Stimulated activated CD8-positive, alpha-beta memory T cell treated with anti-CD3 and anti-CD28 coated beads, Interleukin-2, amount 100 ng/mL, for 48 hours (primary cell): ENCODE measurements at regions not wholly inside any gene's neighbourhood (a gene's known extent, or its start where the extent isn't known, plus 50 kb on each side); places are given as distances from the start of the nearest gene placed in this dataset.

Experiments used
- DNase-seq, 2 donors: peaks; one replicate each; pipeline ENCODE4 v3.0.0-alpha.2; 2020; ENCODE audit warnings: low read depth in 2 of 2

DNA sequence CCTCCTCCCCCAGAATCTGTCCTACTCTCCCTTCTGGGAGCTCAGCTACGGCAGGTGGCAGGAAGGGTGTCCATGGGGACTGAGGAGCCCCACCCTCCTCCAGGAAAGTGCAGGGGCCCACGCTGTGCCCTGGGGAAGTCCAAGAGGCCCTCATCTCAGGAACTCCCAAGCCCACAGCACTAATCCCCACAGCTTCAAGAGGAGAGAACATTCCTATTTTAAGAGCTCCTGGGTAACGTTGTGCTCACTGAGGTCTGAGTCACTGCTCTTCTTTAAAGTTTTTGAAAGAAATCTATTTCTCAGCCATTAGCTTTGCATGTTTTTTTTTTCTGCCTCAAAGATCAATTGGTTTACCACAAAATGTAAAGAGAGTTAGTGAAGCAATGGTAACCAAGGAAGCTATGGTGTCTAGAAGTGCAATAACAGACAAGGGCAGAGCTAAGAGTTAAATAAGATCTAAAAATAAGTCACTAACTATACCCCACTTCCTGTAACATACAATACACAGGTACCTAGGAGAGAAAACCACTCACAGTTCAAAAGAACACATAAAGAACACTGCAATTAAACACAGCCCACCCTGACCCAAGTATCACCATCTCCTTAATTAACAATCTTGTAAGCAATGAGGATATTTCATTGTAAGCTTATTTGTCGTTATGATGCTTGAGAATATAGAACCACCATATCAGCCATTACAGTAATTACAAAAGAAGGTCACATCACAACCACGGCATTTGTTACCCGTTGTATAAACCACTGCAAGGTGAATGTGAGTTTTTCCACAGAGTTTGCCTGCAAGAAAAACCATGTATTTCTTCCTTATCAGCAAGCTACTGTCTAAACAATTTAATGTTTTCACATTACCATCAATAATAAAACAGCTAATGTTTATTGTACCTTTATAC, 382.3 kb upstream of the SLC30A5 start:
- DNase-seq, result no peak

DNA sequence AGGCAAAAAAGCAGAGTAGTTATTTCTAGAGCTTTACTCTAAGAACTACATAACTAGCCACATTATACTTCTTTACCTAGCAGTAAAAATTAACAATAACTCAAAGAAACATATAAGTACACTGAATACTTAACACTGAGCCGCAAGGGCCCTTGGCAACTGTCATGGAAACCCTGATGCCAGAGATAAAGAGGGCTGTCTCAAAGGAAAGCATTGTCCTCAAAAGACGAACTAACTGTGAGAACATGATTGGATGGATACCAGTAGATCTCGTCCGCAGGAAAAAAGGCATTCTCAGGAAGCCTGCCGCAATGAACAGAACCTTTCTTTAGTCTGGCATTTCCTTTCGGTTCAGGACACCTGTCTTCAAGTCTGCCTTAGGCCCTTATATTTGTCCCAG, 379.0 kb upstream of the SLC30A5 start:
- no peak for DNase-seq

DNA sequence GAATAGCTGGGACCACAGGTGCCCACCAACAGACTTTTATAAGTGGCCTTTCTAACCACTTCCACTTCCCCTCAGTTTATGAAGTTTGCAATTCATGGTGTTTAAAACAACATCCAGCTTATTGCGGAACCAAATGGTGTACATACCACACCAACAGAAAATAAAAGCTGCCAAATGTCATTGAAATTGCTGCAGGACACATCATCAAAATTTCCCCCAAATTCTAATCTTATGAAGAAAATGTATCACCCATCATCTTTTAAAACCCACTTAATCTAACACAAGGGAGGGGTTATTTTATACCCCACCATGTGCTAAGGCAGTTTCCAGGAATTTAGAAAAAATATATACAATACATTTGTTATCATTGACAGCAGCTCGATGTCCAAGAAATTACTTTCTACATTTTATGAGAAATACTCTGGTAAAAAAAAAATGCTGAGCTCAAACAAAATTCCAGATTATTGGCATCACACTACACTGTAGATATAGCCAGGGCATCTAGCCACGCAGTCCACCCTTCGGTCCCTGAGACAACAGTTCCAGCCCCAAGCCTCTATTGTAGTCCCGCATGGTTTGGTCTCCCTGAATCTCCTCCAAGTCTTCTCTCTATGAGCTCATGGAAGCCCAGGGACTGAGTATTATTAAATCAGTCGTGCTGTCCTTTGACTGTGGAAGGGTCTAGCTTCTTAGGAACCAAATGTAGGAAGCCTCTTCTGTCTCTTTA, 372.8 kb upstream of the SLC30A5 start:
- DNase-seq, result no peak

DNA sequence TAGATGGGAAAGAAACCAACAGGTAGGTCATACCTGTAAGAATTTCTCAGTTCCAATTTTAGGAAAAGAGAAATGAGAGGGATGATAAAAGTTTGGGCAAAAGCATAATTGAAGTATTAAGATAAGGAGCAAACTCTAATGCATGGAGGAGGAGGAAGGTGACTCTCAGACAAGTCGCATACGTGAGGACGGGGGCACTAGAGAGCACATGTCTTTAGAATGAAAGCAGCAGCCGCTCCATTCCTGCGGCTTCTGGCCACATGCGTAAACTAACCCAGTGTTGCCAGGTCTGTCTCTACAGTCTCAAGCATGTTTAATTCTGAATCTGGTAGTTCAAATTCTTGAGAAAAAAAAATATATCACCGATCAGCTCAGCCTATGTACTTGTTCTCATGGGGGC, 371.5 kb upstream of the SLC30A5 start:
- DNase-seq, result no peak

DNA sequence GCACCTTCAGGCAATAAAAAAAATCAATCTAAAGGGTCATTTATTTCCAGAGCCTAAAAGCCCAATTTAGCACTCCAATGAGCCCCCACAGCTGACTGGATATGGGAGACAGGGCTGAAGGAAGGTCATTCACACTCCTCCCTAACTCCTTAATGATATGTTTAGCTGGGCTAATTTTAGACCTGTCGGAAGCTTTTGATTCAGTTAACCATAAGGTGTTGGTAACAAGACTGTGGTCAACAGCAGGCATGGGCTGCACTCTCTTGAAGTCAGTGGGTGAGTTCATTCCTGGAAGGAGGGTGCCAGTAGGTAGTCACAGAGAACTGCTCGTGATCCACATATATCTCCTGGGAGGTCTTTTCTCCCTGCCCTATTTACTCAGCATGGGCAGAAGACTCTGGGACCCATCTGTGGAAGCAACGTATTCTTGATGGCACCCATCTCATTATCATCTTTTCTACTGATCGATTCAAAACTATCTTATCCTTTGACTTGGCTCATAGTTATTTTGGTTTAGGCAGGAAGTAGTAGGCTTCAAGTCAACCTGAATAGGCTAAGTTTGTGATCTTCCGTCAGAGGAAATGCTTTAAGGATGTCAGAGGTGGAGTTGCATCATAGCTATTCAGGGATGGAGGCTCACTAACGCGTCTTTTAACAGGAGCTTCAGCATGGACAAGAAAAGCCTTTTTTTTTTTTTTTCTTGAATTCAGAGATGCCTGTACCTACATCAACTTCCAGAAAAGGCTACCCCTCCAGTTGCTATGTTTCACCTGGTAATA, 367.7 kb upstream of the SLC30A5 start:
- DNase-seq, result no peak

DNA sequence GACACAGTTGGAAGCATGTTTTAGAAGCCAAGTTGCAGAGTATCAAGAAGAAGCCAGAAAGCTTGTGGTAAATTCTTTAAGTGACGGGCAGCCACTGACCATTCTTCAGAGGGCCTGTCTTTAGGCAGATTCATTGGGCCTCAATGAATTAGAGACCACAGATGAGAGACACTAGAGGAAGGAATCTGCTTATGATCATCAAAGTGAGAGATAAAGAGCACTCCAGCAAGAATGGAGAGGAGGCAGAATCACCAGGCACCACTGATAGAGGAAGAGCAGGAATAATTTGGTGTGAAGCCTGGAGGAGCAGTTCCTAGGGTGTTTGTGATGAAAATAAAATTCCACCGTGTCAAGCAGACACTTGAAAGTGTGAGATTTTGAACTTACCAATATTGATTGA, 365.9 kb upstream of the SLC30A5 start:
- DNase-seq, result no peak

DNA sequence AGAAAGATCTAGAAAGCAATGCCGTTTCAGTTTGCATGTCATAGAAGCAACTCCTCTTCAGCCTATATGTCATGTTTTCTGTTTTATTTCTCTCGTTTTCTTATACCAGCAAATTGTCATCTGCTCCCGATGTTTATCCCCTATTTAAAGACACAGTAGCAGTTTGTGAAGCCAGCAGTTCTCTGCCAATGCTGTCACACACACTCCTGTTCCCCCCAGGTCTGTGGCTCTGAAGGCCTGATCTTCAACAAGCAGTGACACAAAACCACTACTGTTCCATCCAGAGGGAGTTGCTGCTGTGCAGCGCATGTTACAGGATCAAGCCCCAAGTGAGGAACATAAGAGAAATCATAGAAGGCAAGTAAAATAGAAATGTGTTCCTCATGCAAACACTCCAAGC, 364.1 kb upstream of the SLC30A5 start:
- no peak for DNase-seq

DNA sequence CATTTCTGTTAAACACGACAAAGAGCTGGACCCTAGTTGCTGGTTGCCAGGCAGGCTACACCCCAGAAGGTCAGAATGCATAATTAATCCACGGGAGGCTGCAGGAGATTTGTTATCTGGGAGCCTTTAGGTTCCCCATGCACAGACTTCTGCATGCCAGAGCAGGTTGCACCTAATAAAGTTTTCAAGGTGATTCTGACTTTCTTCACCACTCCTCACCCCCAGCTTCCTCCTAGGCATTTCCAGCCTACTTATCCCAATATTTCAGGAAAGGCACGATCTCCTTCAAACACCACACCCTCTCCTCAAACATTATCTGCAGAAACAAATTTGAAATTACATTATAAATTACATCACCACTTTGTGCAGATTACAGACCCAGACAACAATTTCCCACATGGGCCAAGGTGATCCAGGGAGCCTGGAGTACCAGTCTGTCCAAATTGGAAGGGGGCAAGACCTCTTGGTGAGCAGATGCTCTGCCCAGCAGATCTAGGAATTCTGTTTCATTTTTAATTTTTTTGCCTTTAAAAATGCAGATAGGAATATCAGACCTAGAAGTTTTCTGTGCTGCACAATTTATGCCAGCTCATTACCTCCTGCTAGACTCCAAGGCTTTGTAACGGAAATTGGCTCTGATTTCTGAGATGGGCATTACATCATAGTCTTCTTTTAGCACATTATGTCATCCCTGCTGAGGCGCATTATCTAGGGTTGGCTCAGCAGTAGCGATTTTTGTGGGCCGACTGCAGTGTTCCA, 363.4 kb upstream of the SLC30A5 start:
- DNase-seq, result no peak

DNA sequence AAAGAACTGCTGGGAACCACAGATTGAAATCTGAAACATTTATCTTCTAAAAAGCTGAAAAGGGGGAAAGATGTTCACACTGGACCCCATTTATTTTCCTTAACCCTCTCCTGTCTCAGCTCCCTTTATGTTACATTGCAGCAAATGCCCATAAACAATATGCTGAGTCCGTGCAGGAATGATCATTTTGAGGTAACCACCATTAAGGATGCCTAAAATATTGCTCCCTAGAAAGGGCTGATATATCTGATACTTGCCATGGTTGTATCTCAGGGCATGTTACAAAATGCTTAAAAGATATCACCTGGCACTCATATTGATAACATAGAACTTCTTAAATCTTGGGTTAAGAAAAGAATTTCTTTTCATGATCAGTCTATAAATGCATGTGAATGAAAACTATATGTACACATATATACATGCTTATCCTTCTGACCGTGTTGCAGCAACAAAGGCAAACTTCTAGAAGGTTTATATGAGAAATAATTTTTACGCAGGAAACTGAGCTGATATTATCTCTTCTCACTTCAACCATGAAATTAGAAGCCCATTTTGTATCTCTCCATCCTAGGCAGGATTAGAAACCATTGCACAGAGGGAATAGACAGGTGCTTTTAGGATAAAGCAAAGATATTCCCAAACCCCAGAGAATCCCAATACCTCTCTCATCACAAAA, 362.7 kb upstream of the SLC30A5 start:
- no peak for DNase-seq

DNA sequence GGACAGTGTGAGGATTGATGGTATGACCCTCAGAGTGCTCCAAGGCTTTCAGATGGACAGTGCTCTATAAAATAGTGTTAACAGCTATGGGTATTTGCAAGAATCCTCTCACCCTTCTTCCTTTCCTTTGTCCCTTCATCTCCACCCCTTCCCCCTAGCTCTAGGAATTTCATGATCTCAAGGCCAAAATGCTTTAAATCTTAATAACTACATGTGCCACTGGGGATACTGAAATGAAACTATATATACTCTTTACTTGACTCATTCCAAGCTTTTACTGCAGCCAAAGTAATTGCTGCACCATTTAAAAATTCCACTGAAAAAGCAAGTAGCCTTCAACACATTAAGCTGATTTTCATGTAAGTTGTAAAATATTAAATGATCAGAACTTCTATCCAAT, 361.6 kb upstream of the SLC30A5 start:
- no peak for DNase-seq

DNA sequence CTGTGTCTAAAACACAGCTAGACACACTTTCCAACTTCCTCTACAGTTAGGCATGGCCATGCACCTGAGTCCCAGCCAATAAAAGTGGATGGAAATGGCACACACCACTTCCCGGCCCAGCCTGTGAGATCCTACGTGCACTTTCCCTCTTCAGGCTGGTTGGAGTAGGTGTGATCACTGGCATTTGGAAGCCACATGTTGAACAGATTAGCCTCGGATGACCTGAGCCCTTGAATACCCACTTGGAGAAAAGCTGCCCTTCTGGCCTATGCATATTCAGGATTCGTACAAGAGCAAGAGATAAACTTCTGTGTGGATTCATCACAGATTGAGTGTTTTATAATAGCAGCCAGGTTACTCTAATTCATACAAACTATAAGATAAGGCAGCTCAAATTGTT, 359.0 kb upstream of the SLC30A5 start:
- no peak for DNase-seq

DNA sequence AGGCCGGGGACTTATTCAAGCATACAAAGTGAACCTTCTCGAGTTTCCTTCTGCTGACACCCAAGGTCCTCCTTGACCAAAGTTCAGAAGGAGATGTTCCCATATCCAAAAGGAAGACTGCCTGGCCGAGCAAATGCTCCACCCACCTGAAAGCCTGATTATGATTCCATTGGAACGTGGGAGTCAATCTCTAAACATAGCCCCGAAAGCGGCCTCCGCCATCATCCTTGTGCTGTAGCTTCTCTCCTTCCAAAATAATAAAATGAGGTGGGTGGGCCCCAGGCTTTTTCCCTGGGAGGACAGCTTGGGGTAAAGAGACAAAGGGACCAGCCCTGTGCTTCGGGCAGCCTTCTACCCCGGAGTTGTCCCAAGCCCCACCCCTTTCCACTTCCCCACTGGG, 355.6 kb upstream of the SLC30A5 start:
- no peak for DNase-seq

DNA sequence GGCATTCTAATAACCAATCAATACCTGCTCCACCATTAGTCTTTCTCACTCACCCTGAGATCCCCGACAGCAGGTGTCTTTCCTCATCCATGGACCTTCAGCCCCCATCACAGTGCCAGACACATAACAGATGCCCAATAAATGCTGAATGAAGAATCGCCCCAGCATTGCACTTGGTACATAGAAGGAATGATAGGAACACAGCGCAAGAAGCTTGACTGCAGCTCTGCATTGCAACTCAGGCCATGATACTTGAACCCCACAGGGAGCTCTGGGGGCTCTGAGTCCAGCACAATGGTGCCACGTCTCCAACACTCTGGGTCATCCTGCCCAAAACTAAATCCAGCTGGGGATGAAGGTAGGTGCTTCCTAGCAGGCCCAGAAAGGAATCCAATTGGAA, 355.0 kb upstream of the SLC30A5 start:
- DNase-seq, result no peak

DNA sequence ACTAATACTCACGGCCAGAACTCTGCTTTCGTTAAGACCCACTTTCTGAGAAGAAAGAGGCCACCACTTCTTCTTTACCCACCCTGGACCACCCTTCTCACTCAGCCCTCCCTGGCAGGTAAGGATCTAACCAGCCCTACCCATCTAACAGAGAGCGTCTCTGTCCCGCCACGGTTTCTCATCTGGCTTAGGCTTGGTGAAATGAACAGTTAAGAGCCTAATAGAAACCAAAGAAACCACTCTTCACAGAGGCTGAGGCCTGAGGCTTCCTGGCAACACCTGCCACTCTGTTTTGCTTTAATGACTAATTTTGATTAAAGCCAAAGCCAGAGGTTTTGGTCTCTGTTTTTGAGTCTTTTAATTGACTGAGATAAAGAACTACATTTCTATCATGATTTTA, 354.1 kb upstream of the SLC30A5 start:
- no peak for DNase-seq

DNA sequence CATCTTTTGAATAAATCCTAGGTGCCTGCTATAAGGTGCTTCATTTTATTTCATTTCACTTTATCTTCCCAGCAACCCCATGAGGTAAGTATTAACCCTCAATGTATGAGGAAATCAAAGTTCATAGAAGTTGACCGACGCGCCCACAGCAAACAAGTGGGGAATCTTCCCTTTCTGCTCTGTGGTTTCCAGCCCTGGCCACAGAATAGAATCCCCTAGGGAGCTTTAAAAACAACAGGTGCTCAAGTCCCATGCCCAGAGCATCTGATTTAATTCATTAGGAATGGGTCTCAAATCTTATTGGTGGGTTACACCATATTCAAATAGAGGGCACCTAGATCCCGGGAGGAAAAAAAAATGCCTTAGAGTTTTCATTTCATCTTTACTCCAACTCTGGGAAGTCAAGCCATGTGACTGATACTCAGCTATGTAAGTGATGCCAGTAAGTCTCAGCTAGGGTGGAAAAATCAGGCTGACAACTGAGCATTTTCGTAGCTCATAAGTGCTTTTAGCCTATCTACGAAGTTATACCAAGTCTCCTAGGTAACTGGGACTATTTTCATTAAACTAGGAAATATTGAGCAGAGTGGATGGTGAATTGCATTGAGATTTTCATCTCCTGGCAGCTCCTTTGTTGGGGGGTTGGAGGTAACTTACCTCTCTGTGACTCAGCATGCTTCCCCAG, 353.4 kb upstream of the SLC30A5 start:
- DNase-seq, result no peak

DNA sequence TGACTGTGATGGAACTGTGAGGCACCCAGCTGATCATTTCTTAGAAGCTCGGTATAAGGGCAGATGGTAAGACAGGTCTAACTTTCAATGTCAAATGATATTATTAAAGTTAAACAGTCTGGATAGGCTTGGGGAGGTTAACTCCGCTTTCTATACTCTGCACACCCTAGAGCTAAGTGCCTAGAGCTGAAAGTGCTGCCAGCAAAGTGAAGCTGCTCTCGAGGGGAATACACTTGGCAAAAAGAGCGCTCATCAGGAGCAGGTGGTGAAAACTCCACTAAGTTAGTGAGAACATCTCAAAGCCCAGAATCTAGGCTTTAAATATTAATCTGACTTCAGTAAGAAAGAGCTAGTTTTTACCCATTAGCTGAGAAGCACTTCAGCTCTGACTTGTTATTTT, 349.6 kb upstream of the SLC30A5 start:
- no peak for DNase-seq

DNA sequence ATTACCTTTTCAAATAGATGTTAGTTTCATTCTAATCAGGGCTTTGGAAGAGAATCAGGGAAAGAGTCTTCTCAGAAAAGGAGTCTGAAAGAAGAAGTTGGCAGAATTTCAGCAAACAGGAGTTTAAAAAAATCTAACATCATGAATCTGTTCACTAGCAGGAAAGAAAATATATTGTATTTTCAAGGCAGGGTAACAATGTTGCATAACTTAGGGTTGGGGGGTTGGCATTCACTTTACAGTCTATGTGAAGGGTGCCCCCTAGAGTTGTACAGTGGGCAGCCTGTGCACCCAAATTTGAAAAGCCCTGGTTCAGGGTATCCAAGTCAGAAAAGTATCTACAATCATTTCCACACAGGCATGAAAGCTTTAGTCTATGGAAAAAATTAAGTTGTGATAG, 348.4 kb upstream of the SLC30A5 start:
- DNase-seq, result no peak

DNA sequence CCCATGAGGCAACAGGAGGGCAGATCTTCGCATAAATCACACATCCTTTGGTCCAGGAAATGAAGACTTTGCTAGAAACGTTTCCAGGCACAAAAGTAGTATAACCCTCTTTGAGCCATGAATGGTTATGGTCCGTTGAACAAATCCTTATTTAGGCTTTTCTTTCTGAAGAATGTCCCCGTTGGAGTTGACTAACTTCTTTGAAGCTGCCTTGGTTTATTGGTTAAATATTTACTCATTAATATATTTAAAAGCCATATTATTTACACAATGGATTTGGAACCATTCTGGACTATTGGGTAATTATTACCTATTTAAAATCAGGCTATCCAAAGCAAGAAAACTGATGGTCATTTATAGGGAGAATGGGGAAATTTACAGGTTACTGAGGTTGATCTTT, 347.6 kb upstream of the SLC30A5 start:
- no peak for DNase-seq

DNA sequence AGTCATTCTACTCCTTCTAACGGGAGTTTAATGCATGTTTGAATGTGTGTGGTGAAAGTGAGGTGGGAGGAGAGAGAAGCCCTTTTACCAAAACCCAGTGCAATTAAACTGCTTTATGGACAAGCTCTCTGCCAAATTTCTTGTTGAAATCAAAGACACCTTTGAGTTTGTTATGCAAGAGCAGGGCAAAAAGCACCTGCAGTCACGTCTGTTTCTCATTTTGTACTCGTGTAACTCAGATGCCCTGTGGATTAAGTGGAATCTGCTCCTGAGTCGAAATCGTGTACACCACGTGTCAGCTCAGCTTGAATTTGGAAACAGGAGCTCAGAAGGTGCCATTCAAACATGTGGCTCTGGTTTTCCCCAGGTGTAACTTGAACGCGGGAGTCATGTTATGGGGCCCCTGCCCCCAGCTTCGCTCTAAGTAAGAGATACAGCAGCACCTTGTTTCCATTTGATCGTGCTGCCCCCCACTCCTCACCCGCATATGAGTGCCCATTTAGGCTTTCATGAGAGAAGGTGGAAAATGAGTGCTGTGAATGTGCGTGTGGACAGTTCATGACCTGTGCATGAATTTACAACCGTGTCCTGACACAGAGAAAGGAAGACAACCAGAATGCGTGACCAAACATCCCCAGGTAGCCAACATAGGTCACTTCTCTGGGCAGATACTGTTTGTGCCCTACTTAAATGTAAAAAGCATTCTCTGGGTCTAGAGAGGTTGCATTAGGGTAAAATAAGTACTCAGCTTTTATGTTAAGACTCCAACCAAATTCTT, 347.0 kb upstream of the SLC30A5 start:
- no peak for DNase-seq

DNA sequence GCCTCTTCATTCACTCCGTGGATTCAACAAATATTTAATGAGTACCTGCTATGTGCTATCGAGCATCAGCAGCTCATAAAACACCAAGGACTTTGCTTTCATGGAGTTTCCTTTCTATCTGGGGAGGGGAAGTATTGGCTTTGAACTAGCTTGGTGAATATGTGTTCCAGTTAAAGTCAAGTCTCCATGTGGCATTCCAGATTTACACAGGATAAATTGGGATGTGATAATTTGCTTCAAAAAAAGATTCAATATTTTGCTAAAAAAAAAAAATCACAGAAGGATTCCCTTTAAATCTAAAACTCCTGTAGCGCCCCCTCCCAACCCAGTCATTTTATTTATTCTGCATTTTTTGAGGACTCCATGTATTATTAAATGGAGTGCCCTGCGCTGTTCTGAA, 346.3 kb upstream of the SLC30A5 start:
- no peak for DNase-seq
